B cell (primary cell): ENCODE measurements at regions not wholly inside any gene's neighbourhood (a gene's known extent, or its start where the extent isn't known, plus 50 kb on each side); places are given as distances from the start of the nearest gene placed in this dataset.

Experiments
- EZH2 ChIP-seq: IDR thresholded peaks from 2 replicates; pipeline ENCODE4 v1.6.1; 2012; ENCODE audit warnings: borderline replicate concordance, low read depth, mild to moderate bottlenecking, moderate library complexity, low read length; ENCODE audit not compliant: insufficient read depth, poor library complexity, severe bottlenecking
- TF ChIP-seq, protein P1 (sequence below): fragments of 200-600 bp; IDR thresholded peaks from one replicate; pipeline ENCODE4 v1.8.0; 2022; ENCODE audit warnings: antibody characterized with exemption, mild to moderate bottlenecking

DNA sequence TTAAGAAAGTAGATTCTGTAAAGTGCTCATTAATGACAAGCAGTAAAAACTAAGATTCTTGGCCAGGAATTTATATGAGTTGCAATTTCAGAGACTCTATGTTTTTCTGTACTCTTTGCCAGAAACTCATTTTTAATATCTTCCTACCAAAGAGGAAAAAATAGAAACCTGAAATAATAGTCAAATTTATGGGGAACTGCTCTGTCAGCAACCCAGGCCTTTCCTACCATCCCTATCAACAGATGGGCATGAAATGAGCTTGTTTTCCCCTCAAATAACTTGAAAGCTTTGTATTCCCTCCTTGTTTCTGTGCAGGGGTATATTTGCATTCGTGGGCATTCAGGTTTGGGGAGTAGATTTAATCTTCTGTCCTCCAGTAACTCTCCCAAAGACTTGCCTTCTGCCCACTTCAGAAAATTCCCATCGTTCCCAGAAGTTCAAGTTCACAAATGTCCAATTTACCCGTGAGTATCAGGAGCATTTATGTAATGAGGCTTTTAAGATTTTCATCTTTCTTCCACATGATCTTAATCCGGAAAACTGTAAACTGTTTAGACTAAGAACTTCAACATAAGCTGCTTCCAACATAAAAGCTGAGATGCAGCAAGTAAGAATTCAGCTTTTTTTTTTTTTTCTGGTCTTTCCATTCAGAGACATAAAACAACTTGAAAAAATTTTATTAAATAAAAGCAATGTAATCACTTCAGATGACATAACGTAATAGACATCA lies 363.1 kb downstream of the EFNB2 start:
- TF ChIP-seq, protein P1, sequence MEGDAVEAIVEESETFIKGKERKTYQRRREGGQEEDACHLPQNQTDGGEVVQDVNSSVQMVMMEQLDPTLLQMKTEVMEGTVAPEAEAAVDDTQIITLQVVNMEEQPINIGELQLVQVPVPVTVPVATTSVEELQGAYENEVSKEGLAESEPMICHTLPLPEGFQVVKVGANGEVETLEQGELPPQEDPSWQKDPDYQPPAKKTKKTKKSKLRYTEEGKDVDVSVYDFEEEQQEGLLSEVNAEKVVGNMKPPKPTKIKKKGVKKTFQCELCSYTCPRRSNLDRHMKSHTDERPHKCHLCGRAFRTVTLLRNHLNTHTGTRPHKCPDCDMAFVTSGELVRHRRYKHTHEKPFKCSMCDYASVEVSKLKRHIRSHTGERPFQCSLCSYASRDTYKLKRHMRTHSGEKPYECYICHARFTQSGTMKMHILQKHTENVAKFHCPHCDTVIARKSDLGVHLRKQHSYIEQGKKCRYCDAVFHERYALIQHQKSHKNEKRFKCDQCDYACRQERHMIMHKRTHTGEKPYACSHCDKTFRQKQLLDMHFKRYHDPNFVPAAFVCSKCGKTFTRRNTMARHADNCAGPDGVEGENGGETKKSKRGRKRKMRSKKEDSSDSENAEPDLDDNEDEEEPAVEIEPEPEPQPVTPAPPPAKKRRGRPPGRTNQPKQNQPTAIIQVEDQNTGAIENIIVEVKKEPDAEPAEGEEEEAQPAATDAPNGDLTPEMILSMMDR = no peak
- TF ChIP-seq EZH2 = no peak
